Panc1 (cell line): ENCODE measurements at regions not wholly inside any gene's neighbourhood (a gene's known extent, or its start where the extent isn't known, plus 50 kb on each side); places are given as distances from the start of the nearest gene placed in this dataset.

Source experiments
- ATAC-seq: fragments of 200-7000 bp; cut with Tn5 transposase; 2 replicates; pipeline ENCODE4 v1.9.1; 2020; ENCODE audit warnings: mild to moderate bottlenecking, moderate library complexity
- BruUV-seq: library from RNA; stranded (reverse); fragments of 400-500 nt; replicated peaks from 2 replicates; lab custom pipeline; 2021; lab: Mats Ljungman, UMichigan
- CTCF ChIA-PET: fragments of 300-600 bp; sonication (Branson Sonifier 250); formaldehyde crosslinking; loops from one replicate; lab custom pipeline; 2022; ENCODE audit warnings: antibody characterized with exemption; lab: Charles Lee
- POLR2A ChIA-PET: fragments of 300-600 bp; sonication (Branson Sonifier 250); formaldehyde crosslinking; loops from one replicate; lab custom pipeline; 2022; ENCODE audit warnings: antibody characterized with exemption; lab: Charles Lee
- DNase-seq: peaks from one replicate; pipeline ENCODE4 v3.0.0-alpha.2; 2010; ENCODE audit warnings: low read depth, low spot score
- H3K27ac ChIP-seq: 2 replicates; pipeline ENCODE4 v1.5.1; 2011; ENCODE audit warnings: mild to moderate bottlenecking, low read length, inconsistent platforms
- H3K27me3 ChIP-seq: fragments of 200-500 bp; sonication (Bioruptor generic); 2 replicates; pipeline ENCODE4 v1.6.0; 2014; ENCODE audit warnings: low read length, inconsistent platforms; ENCODE audit not compliant: control insufficient read depth, insufficient read depth
- H3K36me3 ChIP-seq: fragments of 200-500 bp; sonication (Bioruptor generic); 2 replicates; pipeline ENCODE4 v1.5.1; 2014; ENCODE audit warnings: inconsistent platforms, mild to moderate bottlenecking, low read length, moderate library complexity; ENCODE audit not compliant: control insufficient read depth, insufficient read depth
- H3K4me1 ChIP-seq: 2 replicates; pipeline ENCODE4 v1.5.1; 2011; ENCODE audit warnings: inconsistent platforms, mild to moderate bottlenecking, low read length, moderate library complexity; ENCODE audit not compliant: control insufficient read depth, insufficient read depth
- H3K4me3 ChIP-seq, 2 experiments: 2 replicates each; pipeline ENCODE4 v1.5.1; 2011 to 2012; ENCODE audit warnings: low read depth in 2 of 2, low read length in 2 of 2, mild to moderate bottlenecking in 2 of 2, inconsistent platforms in 1 of 2, moderate library complexity in 1 of 2
- H3K9me3 ChIP-seq: fragments of 200-500 bp; sonication (Bioruptor generic); 2 replicates; pipeline ENCODE4 v1.5.1; 2014; ENCODE audit warnings: low read depth, mild to moderate bottlenecking, inconsistent platforms, low read length, moderate library complexity; ENCODE audit not compliant: control insufficient read depth, insufficient read depth
- CTCF ChIP-seq: fragments of 450-650 bp; IDR thresholded peaks from 2 replicates; pipeline ENCODE4 v1.5.1; 2017; ENCODE audit warnings: mild to moderate bottlenecking
- POLR2AphosphoS5 ChIP-seq: IDR thresholded peaks from 2 replicates; pipeline ENCODE4 v1.6.1; 2012; ENCODE audit warnings: mild to moderate bottlenecking, low read depth, low read length, moderate library complexity
- SIN3A ChIP-seq: IDR thresholded peaks from 2 replicates; pipeline ENCODE4 v1.6.1; 2012; ENCODE audit warnings: low read depth, mild to moderate bottlenecking, low read length, moderate library complexity, borderline replicate concordance; ENCODE audit not compliant: insufficient read depth
- TCF7L2 ChIP-seq: IDR thresholded peaks from 2 replicates; pipeline ENCODE4 v1.6.1; 2011; ENCODE audit warnings: mild to moderate bottlenecking, low read depth, low read length, inconsistent platforms
- in situ Hi-C: cut with HindIII; loops from 2 replicates; pipeline ENCODE4 v1.10.0; 2016; ENCODE audit warnings: low sequenced_read_pairs, low pct_unique_long_range_greater_than_20kb
- intact Hi-C: fragments of 100-400 bp; cut with micrococcal nuclease; formaldehyde crosslinking; loops from one replicate; pipeline ENCODE4 v1.10.0; 2022; ENCODE audit not compliant: unreplicated experiment
- TF ChIP-seq, protein P1 (sequence below), 2 experiments: IDR thresholded peaks; 2 replicates each; pipeline ENCODE4 v1.6.1; 2011 to 2012; ENCODE audit warnings: low read depth in 2 of 2, control low read depth in 1 of 2, low read length in 1 of 2, mild to moderate bottlenecking in 1 of 2, moderate library complexity in 1 of 2; ENCODE audit not compliant: insufficient read depth in 1 of 2

- Histone ChIP-seq H3K4me1 (no peaks in the 10 kb centered on the region; the same call in 1 of the 2 replicates), H3K27ac (no peak overlapping the region), H3K4me3 (no peak overlapping the region), H3K9me3 (no peaks in the 10 kb centered on the region), H3K27me3 (no peaks in the 10 kb centered on the region), H3K36me3 (no peaks in the 10 kb centered on the region)
- intact Hi-C loops (loop anchor here (10.0 kb wide), 1 partner anchor 475 kb away; no protein-coding TSS in a partner anchor), in situ Hi-C loops (no loop called here)
- TF ChIP-seq SIN3A (no peak), CTCF (no peak), POLR2AphosphoS5 (no peak), TCF7L2 (no peak)
- TF ChIP-seq, protein P1, sequence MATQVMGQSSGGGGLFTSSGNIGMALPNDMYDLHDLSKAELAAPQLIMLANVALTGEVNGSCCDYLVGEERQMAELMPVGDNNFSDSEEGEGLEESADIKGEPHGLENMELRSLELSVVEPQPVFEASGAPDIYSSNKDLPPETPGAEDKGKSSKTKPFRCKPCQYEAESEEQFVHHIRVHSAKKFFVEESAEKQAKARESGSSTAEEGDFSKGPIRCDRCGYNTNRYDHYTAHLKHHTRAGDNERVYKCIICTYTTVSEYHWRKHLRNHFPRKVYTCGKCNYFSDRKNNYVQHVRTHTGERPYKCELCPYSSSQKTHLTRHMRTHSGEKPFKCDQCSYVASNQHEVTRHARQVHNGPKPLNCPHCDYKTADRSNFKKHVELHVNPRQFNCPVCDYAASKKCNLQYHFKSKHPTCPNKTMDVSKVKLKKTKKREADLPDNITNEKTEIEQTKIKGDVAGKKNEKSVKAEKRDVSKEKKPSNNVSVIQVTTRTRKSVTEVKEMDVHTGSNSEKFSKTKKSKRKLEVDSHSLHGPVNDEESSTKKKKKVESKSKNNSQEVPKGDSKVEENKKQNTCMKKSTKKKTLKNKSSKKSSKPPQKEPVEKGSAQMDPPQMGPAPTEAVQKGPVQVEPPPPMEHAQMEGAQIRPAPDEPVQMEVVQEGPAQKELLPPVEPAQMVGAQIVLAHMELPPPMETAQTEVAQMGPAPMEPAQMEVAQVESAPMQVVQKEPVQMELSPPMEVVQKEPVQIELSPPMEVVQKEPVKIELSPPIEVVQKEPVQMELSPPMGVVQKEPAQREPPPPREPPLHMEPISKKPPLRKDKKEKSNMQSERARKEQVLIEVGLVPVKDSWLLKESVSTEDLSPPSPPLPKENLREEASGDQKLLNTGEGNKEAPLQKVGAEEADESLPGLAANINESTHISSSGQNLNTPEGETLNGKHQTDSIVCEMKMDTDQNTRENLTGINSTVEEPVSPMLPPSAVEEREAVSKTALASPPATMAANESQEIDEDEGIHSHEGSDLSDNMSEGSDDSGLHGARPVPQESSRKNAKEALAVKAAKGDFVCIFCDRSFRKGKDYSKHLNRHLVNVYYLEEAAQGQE (IDR thresholded peaks at IDR 0.05; ENCODE audit: insufficient read depth in 1 of 2, low read depth in 2 of 2, low read length in 1 of 2) = no peak
- DNase-seq = no peak
- CTCF ChIA-PET = no interaction called here
- no peak for ATAC-seq
- POLR2A ChIA-PET = no interaction called here
- no TSS peak for BruUV-seq
These were observed 118.8 kb upstream of the STK17B start for GRCh38 chr2:196290136-196290535.

DNA sequence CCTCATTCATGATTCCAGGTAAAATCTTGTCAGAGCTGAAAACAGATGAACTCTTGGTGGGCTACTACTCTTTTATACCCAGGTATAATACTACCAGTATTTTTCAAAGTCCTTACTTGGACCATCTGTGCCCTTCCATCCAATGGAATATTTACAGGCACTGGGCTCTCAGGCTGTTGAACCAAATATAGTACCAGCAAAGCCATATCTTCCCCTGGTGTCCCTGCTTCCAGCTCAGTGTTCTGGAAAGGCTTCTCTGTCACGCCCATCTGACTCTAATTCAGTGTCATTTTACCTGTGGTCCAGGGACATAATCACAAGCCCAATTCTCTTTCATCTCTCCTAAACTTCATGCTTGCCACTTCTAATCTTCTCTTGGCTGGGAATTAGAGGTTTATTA is 119.2 kb upstream of the STK17B start:
- no peaks in the 10 kb centered on the region for H3K9me3 ChIP-seq
- H3K27ac ChIP-seq = no peak overlapping the region
- ChIA-PET POLR2A (no interaction called here), CTCF (no interaction called here)
- DNase-seq (no peak), ATAC-seq (no peak)
- no peaks in the 10 kb centered on the region for H3K27me3 ChIP-seq
- in situ Hi-C loops (no loop called here), intact Hi-C loops (loop anchor here (10.0 kb wide), 1 partner anchor 474 kb away; no protein-coding TSS in a partner anchor)
- no peak overlapping the region for H3K4me3 ChIP-seq
- no peaks in the 10 kb centered on the region for H3K4me1 ChIP-seq
- no TSS peak for BruUV-seq
- no peaks in the 10 kb centered on the region for H3K36me3 ChIP-seq
- TF ChIP-seq, protein P1 (IDR thresholded peaks at IDR 0.05; ENCODE audit: insufficient read depth in 1 of 2, low read depth in 2 of 2, low read length in 1 of 2) = no peak
- TF ChIP-seq SIN3A (no peak), CTCF (no peak), POLR2AphosphoS5 (no peak), TCF7L2 (no peak)
